ENCODE measurements at regions not wholly inside any gene's neighbourhood (a gene's known extent, or its start where the extent isn't known, plus 50 kb on each side); places are given as distances from the start of the nearest gene placed in this dataset.

GRCh38 chr2:67651565-67651964 is 254.4 kb downstream of the ETAA1 start:
- H3K4me3 ChIP-seq (ENCODE audit: low read depth, low read length): no peak overlapping the region
- no peaks in the 10 kb centered on the region for H3K4me1 ChIP-seq (ENCODE audit: insufficient read depth)
- WGBS: 54% methylated on average over 3 of the region's 3 CpGs
- no peak for DNase-seq (ENCODE audit: extremely low spot score)
- no peaks in the 10 kb centered on the region for H3K36me3 ChIP-seq (ENCODE audit: insufficient read depth)
- H3K27ac ChIP-seq (ENCODE audit: low read depth): no peak overlapping the region

GRCh38 chr2:67652679-67653078 is 255.5 kb downstream of the ETAA1 start:
- Histone ChIP-seq H3K4me1 (ENCODE audit: insufficient read depth) (no peaks in the 10 kb centered on the region), H3K36me3 (ENCODE audit: insufficient read depth) (no peaks in the 10 kb centered on the region), H3K4me3 (ENCODE audit: low read depth, low read length) (no peak overlapping the region), H3K27ac (ENCODE audit: low read depth) (no peak overlapping the region)
- no peak for DNase-seq (ENCODE audit: extremely low spot score)
- WGBS: 95% methylated on average over 1 of the region's 1 CpG

- Histone ChIP-seq H3K27ac (ENCODE audit: low read depth) (no peak overlapping the region), H3K36me3 (ENCODE audit: insufficient read depth) (no peaks in the 10 kb centered on the region), H3K4me3 (ENCODE audit: low read depth, low read length) (no peak overlapping the region), H3K4me1 (ENCODE audit: insufficient read depth) (no peaks in the 10 kb centered on the region)
- 63% methylated on average over 4 of the region's 4 CpGs for WGBS
- no peak for DNase-seq (ENCODE audit: extremely low spot score)
These were observed 259.7 kb downstream of the ETAA1 start for GRCh38 chr2:67656875-67657274.

GRCh38 chr2:67658820-67659219 is 261.7 kb downstream of the ETAA1 start:
- no peak for DNase-seq (ENCODE audit: extremely low spot score)
- Histone ChIP-seq H3K4me3 (ENCODE audit: low read depth, low read length) (no peak overlapping the region), H3K4me1 (ENCODE audit: insufficient read depth) (no peaks in the 10 kb centered on the region), H3K27ac (ENCODE audit: low read depth) (no peak overlapping the region), H3K36me3 (ENCODE audit: insufficient read depth) (no peaks in the 10 kb centered on the region)

GRCh38 chr2:67660015-67660602 is 263.0 kb downstream of the ETAA1 start:
- 86% methylated on average over 4 of the region's 4 CpGs for WGBS

GRCh38 chr2:67660871-67661270 is 263.7 kb downstream of the ETAA1 start:
- Histone ChIP-seq H3K4me1 (ENCODE audit: insufficient read depth) (no peaks in the 10 kb centered on the region), H3K36me3 (ENCODE audit: insufficient read depth) (no peaks in the 10 kb centered on the region), H3K4me3 (ENCODE audit: low read depth, low read length) (no peak overlapping the region), H3K27ac (ENCODE audit: low read depth) (no peak overlapping the region)
- no peak for DNase-seq (ENCODE audit: extremely low spot score)

More at GRCh38 chr2:67660015-67660602, 263.0 kb downstream of the ETAA1 start:
- no peak overlapping the region for H3K27ac ChIP-seq (ENCODE audit: low read depth)
- no peak for DNase-seq (ENCODE audit: extremely low spot score)
- H3K4me1 ChIP-seq (ENCODE audit: insufficient read depth): no peaks in the 10 kb centered on the region
- no peaks in the 10 kb centered on the region for H3K36me3 ChIP-seq (ENCODE audit: insufficient read depth)
- no peak overlapping the region for H3K4me3 ChIP-seq (ENCODE audit: low read depth, low read length)

GRCh38 chr2:67662222-67662621 is 265.1 kb downstream of the ETAA1 start:
- H3K27ac ChIP-seq (ENCODE audit: low read depth): no peak overlapping the region

GRCh38 chr2:67663776-67664175 is 266.6 kb downstream of the ETAA1 start:
- DNase-seq (ENCODE audit: extremely low spot score): no peak
- WGBS: 94% methylated on average over 2 of the region's 2 CpGs
- H3K4me3 ChIP-seq (ENCODE audit: low read depth, low read length): no peak overlapping the region
- H3K36me3 ChIP-seq (ENCODE audit: insufficient read depth): no peaks in the 10 kb centered on the region
- H3K4me1 ChIP-seq (ENCODE audit: insufficient read depth): no peaks in the 10 kb centered on the region
- H3K27ac ChIP-seq (ENCODE audit: low read depth): no peak overlapping the region

More at GRCh38 chr2:67662222-67662621, 265.1 kb downstream of the ETAA1 start:
- Histone ChIP-seq H3K4me1 (ENCODE audit: insufficient read depth) (no peaks in the 10 kb centered on the region), H3K4me3 (ENCODE audit: low read depth, low read length) (no peak overlapping the region), H3K36me3 (ENCODE audit: insufficient read depth) (no peaks in the 10 kb centered on the region)
- no peak for DNase-seq (ENCODE audit: extremely low spot score)

GRCh38 chr2:67666386-67667053 is 269.4 kb downstream of the ETAA1 start:
- no peak for DNase-seq (ENCODE audit: extremely low spot score)
- H3K36me3 ChIP-seq (ENCODE audit: insufficient read depth): no peaks in the 10 kb centered on the region

GRCh38 chr2:67667054-67667908 is 270.1 kb downstream of the ETAA1 start:
- DNase-seq (ENCODE audit: extremely low spot score): no peak
- H3K4me1 ChIP-seq (ENCODE audit: insufficient read depth): no peaks in the 10 kb centered on the region
- no peak overlapping the region for H3K4me3 ChIP-seq (ENCODE audit: low read depth, low read length)
- H3K36me3 ChIP-seq (ENCODE audit: insufficient read depth): no peaks in the 10 kb centered on the region
- H3K27ac ChIP-seq (ENCODE audit: low read depth): no peak overlapping the region
- WGBS: 64% methylated on average over 2 of the region's 2 CpGs

More at GRCh38 chr2:67666386-67667053, 269.4 kb downstream of the ETAA1 start:
- 40% methylated on average over 5 of the region's 5 CpGs for WGBS
- no peak overlapping the region for H3K27ac ChIP-seq (ENCODE audit: low read depth)
- H3K4me1 ChIP-seq (ENCODE audit: insufficient read depth): no peaks in the 10 kb centered on the region
- no peak overlapping the region for H3K4me3 ChIP-seq (ENCODE audit: low read depth, low read length)

- H3K27ac ChIP-seq (ENCODE audit: low read depth): no peak overlapping the region
- no peaks in the 10 kb centered on the region for H3K36me3 ChIP-seq (ENCODE audit: insufficient read depth)
- no peak overlapping the region for H3K4me3 ChIP-seq (ENCODE audit: low read depth, low read length)
- no peak for DNase-seq (ENCODE audit: extremely low spot score)
- no peaks in the 10 kb centered on the region for H3K4me1 ChIP-seq (ENCODE audit: insufficient read depth)
These were observed 271.4 kb downstream of the ETAA1 start for GRCh38 chr2:67668538-67668937.

- Histone ChIP-seq H3K4me3 (ENCODE audit: low read depth, low read length) (no peak overlapping the region), H3K27ac (ENCODE audit: low read depth) (no peak overlapping the region), H3K4me1 (ENCODE audit: insufficient read depth) (no peaks in the 10 kb centered on the region), H3K36me3 (ENCODE audit: insufficient read depth) (no peaks in the 10 kb centered on the region)
- no peak for DNase-seq (ENCODE audit: extremely low spot score)
- WGBS: 74% methylated on average over 3 of the region's 3 CpGs
These were observed 272.0 kb downstream of the ETAA1 start for GRCh38 chr2:67669168-67669567.

- 54% methylated on average over 5 of the region's 5 CpGs for WGBS
- Histone ChIP-seq H3K4me1 (ENCODE audit: insufficient read depth) (no peaks in the 10 kb centered on the region), H3K27ac (ENCODE audit: low read depth) (no peak overlapping the region), H3K36me3 (ENCODE audit: insufficient read depth) (no peaks in the 10 kb centered on the region), H3K4me3 (ENCODE audit: low read depth, low read length) (no peak overlapping the region)
- no peak for DNase-seq (ENCODE audit: extremely low spot score)
These were observed 272.6 kb downstream of the ETAA1 start for GRCh38 chr2:67669766-67670165.

- H3K36me3 ChIP-seq (ENCODE audit: insufficient read depth): no peaks in the 10 kb centered on the region
- WGBS: 90% methylated on average over 6 of the region's 6 CpGs
- H3K4me3 ChIP-seq (ENCODE audit: low read depth, low read length): no peak overlapping the region
- H3K4me1 ChIP-seq (ENCODE audit: insufficient read depth): no peaks in the 10 kb centered on the region
- H3K27ac ChIP-seq (ENCODE audit: low read depth): no peak overlapping the region
- DNase-seq (ENCODE audit: extremely low spot score): no peak
These were observed 273.6 kb downstream of the ETAA1 start for GRCh38 chr2:67670747-67671183.
